A549 (cell line): ENCODE measurements at regions not wholly inside any gene's neighbourhood (a gene's known extent, or its start where the extent isn't known, plus 50 kb on each side); places are given as distances from the start of the nearest gene placed in this dataset.

Experiments
- ATAC-seq, 2 experiments: fragments of 200-7000 bp in 1 of 2; fragments of >200 bp in 1 of 2; cut with Nextera tagmentation in 1 of 2; cut with Tn5 transposase in 1 of 2; 3 replicates each; pipeline versions ENCODE4 v1.8.0 to v1.9.1; 2018 to 2020; ENCODE audit warnings: mild to moderate bottlenecking in 1 of 2, moderate library complexity in 1 of 2
- CTCF ChIA-PET: fragments of 300-600 bp; sonication (Branson Sonifier 250); formaldehyde crosslinking; extraction: SDS; loops from one replicate; lab custom pipeline; 2021; ENCODE audit warnings: antibody characterized with exemption, inconsistent platforms; lab: Yijun Ruan, JAX
- POLR2A ChIA-PET: fragments of 350-600 bp; formaldehyde crosslinking; extraction: SDS; loops from one replicate; lab custom pipeline; 2021; ENCODE audit warnings: antibody characterized with exemption, inconsistent platforms; lab: Yijun Ruan, JAX
- DNase-seq, 2 experiments: peaks; one replicate each; pipeline versions ENCODE4 v3.0.0 to v3.0.0-alpha.2; 2011 to 2016; ENCODE audit warnings: low read depth in 1 of 2, low spot score in 1 of 2
- FAIRE-seq: peaks from 2 replicates; lab custom pipeline; 2011; peaks lifted over from hg19 to GRCh38; lab: Jason Lieb, UNC
- H3K27ac ChIP-seq, 2 experiments: fragments of >200 bp; sonication (Bioruptor Twin); formaldehyde crosslinking; 3 replicates each; pipeline ENCODE4 v1.5.1; 2016 to 2017
- H3K4me1 ChIP-seq: fragments of >200 bp; sonication (Bioruptor Twin); formaldehyde crosslinking; 3 replicates; pipeline ENCODE4 v1.6.1; 2016
- H3K4me2 ChIP-seq: fragments of >200 bp; sonication (Bioruptor Twin); formaldehyde crosslinking; 3 replicates; pipeline ENCODE4 v1.6.1; 2016
- H3K4me3 ChIP-seq: fragments of >200 bp; sonication (Bioruptor Twin); formaldehyde crosslinking; 3 replicates; pipeline ENCODE4 v1.5.1; 2016
- H3K9me3 ChIP-seq: fragments of >200 bp; sonication (Bioruptor Twin); formaldehyde crosslinking; 3 replicates; pipeline ENCODE4 v1.6.1; 2016
- CBX8 ChIP-seq: fragments of 200-600 bp; sonication (generic); IDR thresholded peaks from 2 replicates; pipeline ENCODE4 v1.6.1; 2016
- CEBPB ChIP-seq, 2 experiments: fragments of >200 bp in 1 of 2; sonication (Bioruptor Twin) in 1 of 2; formaldehyde crosslinking in 1 of 2; IDR thresholded peaks; 2 replicates each; pipeline ENCODE4 v1.6.1; 2012 to 2016
- CHD2 ChIP-seq: fragments of 150-350 bp; IDR thresholded peaks from 2 replicates; pipeline ENCODE4 v1.6.1; 2014; ENCODE audit warnings: low read length; ENCODE audit not compliant: partially characterized antibody
- CHD4 ChIP-seq: fragments of 200-600 bp; sonication (generic); IDR thresholded peaks from 2 replicates; pipeline ENCODE4 v1.6.1; 2016; ENCODE audit warnings: antibody characterized with exemption, mild to moderate bottlenecking, borderline replicate concordance
- E2F6 ChIP-seq: IDR thresholded peaks from 2 replicates; pipeline ENCODE4 v1.6.1; 2012; ENCODE audit warnings: low read depth, borderline replicate concordance
- ESRRA ChIP-seq: fragments of 150-350 bp; IDR thresholded peaks from 2 replicates; pipeline ENCODE4 v1.6.1; 2014; ENCODE audit warnings: mild to moderate bottlenecking, low read length, borderline replicate concordance
- FOSL2 ChIP-seq, 2 experiments: fragments of 450-650 bp in 1 of 2; fragments of >200 bp in 1 of 2; sonication (Bioruptor Twin) in 1 of 2; formaldehyde crosslinking; IDR thresholded peaks; 2 replicates each; pipeline versions ENCODE4 v1.5.0 to v1.6.1; 2016 to 2020; ENCODE audit warnings: mild to moderate bottlenecking in 1 of 2, moderate library complexity in 1 of 2
- HDAC2 ChIP-seq: fragments of 200-600 bp; sonication (generic); IDR thresholded peaks from 2 replicates; pipeline ENCODE4 v1.6.1; 2016
- HES2 ChIP-seq: fragments of >200 bp; sonication (Bioruptor Twin); formaldehyde crosslinking; IDR thresholded peaks from 2 replicates; pipeline ENCODE4 v1.6.1; 2016
- HMGXB4 ChIP-seq: fragments of 250-450 bp; sonication (Bioruptor Pico); IDR thresholded peaks from 2 replicates; pipeline ENCODE4 v1.5.0; 2021; ENCODE audit warnings: mild to moderate bottlenecking, moderate library complexity, borderline replicate concordance
- HOXB13 ChIP-seq: fragments of 250-450 bp; sonication (Bioruptor Pico); IDR thresholded peaks from 2 replicates; pipeline ENCODE4 v1.5.0; 2020; ENCODE audit warnings: low read depth, mild to moderate bottlenecking, moderate library complexity
- JUN ChIP-seq, 2 experiments: fragments of >200 bp; sonication (Bioruptor Twin); formaldehyde crosslinking; IDR thresholded peaks; 2 replicates in 1 of 2; 3 replicates in 1 of 2; pipeline ENCODE4 v1.6.1; 2016 to 2017
- JUNB ChIP-seq: fragments of >200 bp; sonication (Bioruptor Twin); formaldehyde crosslinking; IDR thresholded peaks from 2 replicates; pipeline ENCODE4 v1.6.1; 2016
- KDM5A ChIP-seq: fragments of 200-600 bp; sonication (generic); IDR thresholded peaks from 2 replicates; pipeline ENCODE4 v1.6.1; 2016; ENCODE audit warnings: antibody characterized with exemption, mild to moderate bottlenecking
- MYC ChIP-seq: IDR thresholded peaks from 2 replicates; pipeline ENCODE4 v1.6.1; 2012; ENCODE audit warnings: mild to moderate bottlenecking, inconsistent platforms, low read length, improper control_type of control experiment, borderline replicate concordance
- NFE2L2 ChIP-seq: fragments of 150-350 bp; conservative IDR thresholded peaks from 2 replicates; pipeline ENCODE4 v1.6.1; 2014; ENCODE audit warnings: low read length
- NPAS2 ChIP-seq: fragments of 250-450 bp; sonication (Bioruptor Pico); IDR thresholded peaks from 2 replicates; pipeline ENCODE4 v1.8.0; 2022; ENCODE audit warnings: mild to moderate bottlenecking, moderate library complexity, borderline replicate concordance
- PBX3 ChIP-seq: IDR thresholded peaks from 2 replicates; pipeline ENCODE4 v1.6.1; 2012
- RARB ChIP-seq: fragments of 250-450 bp; sonication (Bioruptor Pico); IDR thresholded peaks from 2 replicates; pipeline ENCODE4 v1.8.0; 2021; ENCODE audit warnings: mild to moderate bottlenecking, moderate library complexity
- RCOR1 ChIP-seq: fragments of 150-350 bp; IDR thresholded peaks from 2 replicates; pipeline ENCODE4 v1.6.1; 2014; ENCODE audit warnings: antibody characterized with exemption, low read length, low read depth
- RNF2 ChIP-seq: fragments of 200-600 bp; sonication (generic); IDR thresholded peaks from 2 replicates; pipeline ENCODE4 v1.6.1; 2016; ENCODE audit warnings: low read depth, mild to moderate bottlenecking, antibody characterized with exemption, moderate library complexity, borderline replicate concordance
- SMC3 ChIP-seq: fragments of >200 bp; sonication (Bioruptor Twin); formaldehyde crosslinking; IDR thresholded peaks from 3 replicates; pipeline ENCODE4 v1.6.1; 2018; ENCODE audit warnings: inconsistent platforms
- SREBF2 ChIP-seq: fragments of 450-650 bp; IDR thresholded peaks from 2 replicates; pipeline ENCODE4 v1.6.1; 2014; ENCODE audit warnings: mild to moderate bottlenecking, moderate library complexity
- TFCP2L1 ChIP-seq: fragments of 250-450 bp; sonication (Bioruptor Pico); IDR thresholded peaks from 2 replicates; pipeline ENCODE4 v1.5.0; 2021; ENCODE audit warnings: mild to moderate bottlenecking
- ZC3H11A ChIP-seq: fragments of 450-650 bp; IDR thresholded peaks from 2 replicates; pipeline ENCODE4 v1.6.1; 2014; ENCODE audit warnings: antibody characterized with exemption, mild to moderate bottlenecking
- WGBS: methylation state at CpG from one replicate; pipeline ENCODE4 v1.1.6; 2017; ENCODE audit errors: missing lambda C conversion rate; 5-methylcytosine and 5-hydroxymethylcytosine counted together

GRCh38 chr6:1111361-1111760 is 200.5 kb upstream of the FOXQ1 start:
- H3K9me3 ChIP-seq, result no peaks in the 10 kb centered on the region
- FAIRE-seq (no peak), ATAC-seq (no peak), DNase-seq (no peak)
- TF ChIP-seq HDAC2 (no peak), CHD2 (no peak), KDM5A (no peak), JUNB (no peak), NFE2L2 (no peak), HOXB13 (CRISPR knock-in tag) (no peak), CHD4 (no peak), RCOR1 (no peak), HMGXB4 (CRISPR knock-in tag) (no peak)
- ChIA-PET CTCF (interaction anchor here (0.8 kb wide), 1 partner anchor 12 kb away, joined by 4 read pairs; no protein-coding TSS in a partner anchor), POLR2A (interaction anchor here (0.8 kb wide), 1 partner anchor 199 kb away, joined by 3 read pairs; no protein-coding TSS in a partner anchor)
- WGBS, result 26% methylated on average over 6 of the region's 6 CpGs
- no peak overlapping the region for H3K27ac ChIP-seq
- peak overlapping the region; percentile 54 for H3K4me2 ChIP-seq
- H3K4me1 ChIP-seq, result peaks cover 9% of the 10 kb centered on the region; the same call in 1 of the 3 replicates
- H3K4me3 ChIP-seq, result no peak overlapping the region

- no peak for TF ChIP-seq JUNB
- TF ChIP-seq SMC3, result no peak
- TF ChIP-seq HMGXB4 (CRISPR knock-in tag), result no peak
- no peak for TF ChIP-seq CBX8
- TF ChIP-seq ZC3H11A, result no peak
- no peak for TF ChIP-seq TFCP2L1 (CRISPR knock-in tag)
- no peak for TF ChIP-seq HES2
- no peak for TF ChIP-seq RNF2
- TF ChIP-seq PBX3, result no peak
- TF ChIP-seq RARB (CRISPR knock-in tag), result no peak
- TF ChIP-seq JUN (IDR thresholded peaks at IDR 0.05), result no peak
- TF ChIP-seq KDM5A, result no peak
- TF ChIP-seq ESRRA, result no peak
- no peak for TF ChIP-seq RCOR1
- H3K4me2 ChIP-seq, result peak overlapping the region; percentile 54
- 39% methylated on average over 11 of the region's 12 CpGs for WGBS
- FAIRE-seq (no peak), DNase-seq (peak in 1 of 2 experiments; percentile 29), ATAC-seq (no peak)
- H3K4me3 ChIP-seq, result no peak overlapping the region
- 0 out of 6 replicates have a peak overlapping the region, but pooled peaks of 1 of the 2 experiments have one; percentile 19 for H3K27ac ChIP-seq
- H3K4me1 ChIP-seq, result peaks cover 9% of the 10 kb centered on the region; the same call in 1 of the 3 replicates
- no peaks in the 10 kb centered on the region for H3K9me3 ChIP-seq
- CTCF ChIA-PET, result interaction anchor here (0.8 kb wide), 1 partner anchor 12 kb away, joined by 4 read pairs; no protein-coding TSS in a partner anchor
- POLR2A ChIA-PET, result interaction anchor here (0.8 kb wide), 1 partner anchor 200 kb away, joined by 3 read pairs; no protein-coding TSS in a partner anchor
Observed at GRCh38 chr6:1110941-1111349, 201.0 kb upstream of the FOXQ1 start.

GRCh38 chr6:1110164-1110563 is 201.7 kb upstream of the FOXQ1 start:
- FAIRE-seq (no peak), ATAC-seq (no peak), DNase-seq (peak in 1 of 2 experiments; percentile 6)
- ChIA-PET CTCF (no interaction called here), POLR2A (interaction anchor here (1.0 kb wide), 1 partner anchor 201 kb away, joined by 4 read pairs; the partner anchor contains the start of gene FOXQ1)
- Histone ChIP-seq H3K4me2 (no peak overlapping the region), H3K4me1 (peaks cover 9% of the 10 kb centered on the region; the same call in 1 of the 3 replicates), H3K27ac (no peak overlapping the region; a peak in 1 of 6 replicates), H3K9me3 (no peaks in the 10 kb centered on the region), H3K4me3 (no peak overlapping the region)
- 81% methylated on average over 2 of the region's 2 CpGs for WGBS
- no peak for TF ChIP-seq NPAS2
- no peak for TF ChIP-seq SREBF2
- no peak for TF ChIP-seq FOSL2 (IDR thresholded peaks at IDR 0.05)
- TF ChIP-seq FOSL2 (CRISPR knock-in tag; IDR thresholded peaks at IDR 0.05), result no peak
- TF ChIP-seq HMGXB4 (CRISPR knock-in tag), result no peak
- no peak for TF ChIP-seq PBX3
- TF ChIP-seq CEBPB (IDR thresholded peaks at IDR 0.05), result no peak
- no peak for TF ChIP-seq MYC
- TF ChIP-seq E2F6, result no peak
